ENCODE measurements at regions not wholly inside any gene's neighbourhood (a gene's known extent, or its start where the extent isn't known, plus 50 kb on each side); places are given as distances from the start of the nearest gene placed in this dataset.

- no peak for TF ChIP-seq CTCF (IDR thresholded peaks at IDR 0.05)
These were observed 71.0 kb downstream of the AQP4 start for GRCh38 chr18:26794230-26795101.

- TF ChIP-seq CTCF (IDR thresholded peaks at IDR 0.05) = no peak
These were observed 72.8 kb downstream of the AQP4 start for GRCh38 chr18:26792661-26793060.

DNA sequence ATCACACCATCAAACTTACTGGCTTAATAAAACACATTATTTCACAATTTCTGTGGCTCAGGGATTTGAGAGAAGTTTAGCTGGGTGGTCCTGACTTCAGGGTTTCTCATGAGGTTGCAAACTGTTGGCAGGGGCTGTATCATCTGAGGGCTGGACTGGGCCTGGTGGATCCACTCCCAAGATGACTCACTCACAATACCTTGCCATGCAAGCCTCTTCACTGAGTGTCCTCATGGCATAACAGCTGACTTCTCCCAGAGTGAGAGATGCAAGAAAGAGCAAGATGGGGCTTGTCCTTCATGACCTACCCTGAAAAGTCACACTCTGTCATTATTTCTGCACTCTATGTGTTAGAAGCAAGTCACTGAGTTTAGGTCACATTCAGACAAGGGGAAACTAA is 73.8 kb downstream of the AQP4 start:
- TF ChIP-seq CTCF (IDR thresholded peaks at IDR 0.05) = no peak

GRCh38 chr18:26784599-26784998 is 80.9 kb downstream of the AQP4 start:
- no peak for TF ChIP-seq CTCF (IDR thresholded peaks at IDR 0.05)

DNA sequence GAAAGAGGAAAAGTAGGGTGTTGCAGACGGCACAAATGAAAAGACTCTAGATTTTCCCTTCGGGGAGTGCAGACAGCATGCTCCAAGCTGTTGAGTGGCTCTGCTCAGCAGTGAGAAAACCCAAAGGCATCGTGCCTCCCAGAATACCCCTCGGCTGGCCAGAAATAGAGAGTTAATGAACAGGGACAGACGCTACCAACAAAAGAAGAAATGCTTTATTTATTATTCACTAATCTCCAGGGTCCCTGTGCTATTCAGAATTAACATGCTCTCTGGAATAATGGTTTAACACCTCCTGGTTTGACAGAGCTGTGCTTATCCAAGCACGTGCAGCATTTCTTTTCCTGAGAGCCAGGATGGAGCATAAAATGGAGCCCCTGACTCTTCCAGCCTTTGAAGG is 82.3 kb downstream of the AQP4 start:
- TF ChIP-seq CTCF (IDR thresholded peaks at IDR 0.05) = no peak

DNA sequence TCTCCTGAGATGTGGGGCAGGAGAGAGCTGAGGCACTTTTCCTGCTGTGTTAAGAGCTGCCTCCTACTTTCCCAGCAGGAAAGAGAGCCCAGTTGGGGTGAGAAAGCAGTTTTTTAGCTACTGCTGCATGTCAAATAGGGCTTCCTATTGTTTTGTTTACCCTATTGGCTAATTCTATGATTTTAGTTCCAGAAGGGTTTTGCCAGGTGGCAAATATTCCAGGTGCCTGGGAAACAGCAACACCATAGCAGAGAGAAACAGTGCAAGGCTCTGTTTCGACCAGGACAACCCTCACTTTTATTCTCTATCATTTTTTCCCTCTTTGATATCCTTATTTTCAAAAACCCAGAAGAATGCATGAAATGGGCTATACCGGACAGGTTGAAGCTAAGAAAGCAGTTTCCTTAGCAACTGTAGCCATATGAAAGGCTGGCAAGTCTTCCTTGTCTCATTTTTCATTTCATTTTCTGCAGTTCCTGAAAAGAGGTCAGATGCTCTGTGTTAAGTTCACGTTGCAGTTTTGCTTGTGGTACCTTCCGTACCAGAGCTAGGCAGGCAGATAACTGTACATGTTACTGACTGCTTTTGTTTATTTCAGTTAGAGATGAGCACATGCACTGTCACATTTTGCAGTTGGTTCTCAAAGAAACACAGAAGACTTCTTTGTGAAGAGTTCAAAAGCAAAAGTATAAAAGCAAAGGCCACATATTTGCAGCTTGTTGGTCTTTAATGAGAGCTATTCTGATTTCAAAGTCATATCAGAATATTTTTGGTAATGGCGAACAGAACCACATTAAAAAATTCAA is 84.8 kb downstream of the AQP4 start:
- no peak for TF ChIP-seq CTCF (IDR thresholded peaks at IDR 0.05)

DNA sequence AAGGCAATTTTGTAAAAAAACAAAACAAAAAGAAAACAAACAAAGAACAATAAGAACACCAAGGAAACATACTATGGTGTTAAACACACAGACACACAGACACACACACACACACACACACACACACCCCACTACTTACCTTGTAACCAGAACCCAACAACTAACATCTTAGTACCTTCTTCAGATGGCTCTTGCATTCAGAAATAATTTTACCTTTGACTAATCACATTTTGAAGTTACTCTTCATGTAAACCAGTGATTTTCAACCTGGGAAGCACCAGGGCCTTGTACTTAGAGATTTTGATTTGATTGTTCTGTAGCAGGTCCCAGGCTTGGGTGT is 87.5 kb downstream of the AQP4 start:
- TF ChIP-seq CTCF (IDR thresholded peaks at IDR 0.05) = no peak
